ENCODE measurements at regions not wholly inside any gene's neighbourhood (a gene's known extent, or its start where the extent isn't known, plus 50 kb on each side); places are given as distances from the start of the nearest gene placed in this dataset.

DNA sequence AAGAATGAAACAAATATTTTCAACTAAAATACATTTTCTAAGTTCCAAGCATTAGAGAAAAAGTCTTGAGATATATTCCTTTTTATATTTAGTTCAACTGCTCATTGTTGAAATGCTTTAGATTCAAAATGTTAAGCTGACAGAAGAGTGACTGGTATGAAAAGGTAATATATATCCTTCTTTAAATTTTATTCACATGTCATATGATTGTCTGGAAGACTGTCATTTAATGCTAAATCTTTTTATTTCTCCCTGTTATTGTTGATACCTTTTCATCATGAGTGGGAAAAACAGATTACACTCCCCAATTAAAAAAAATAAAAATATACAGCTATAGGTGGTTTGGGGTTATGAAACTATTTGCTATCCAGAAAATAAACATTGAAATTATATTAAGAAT lies 965.4 kb downstream of the JRKL start:
- H3K27me3 ChIP-seq (ENCODE audit: control insufficient read depth in 4 of 4, insufficient read depth in 4 of 4, low read length in 3 of 4): peaks cover 0 to 3% (median 0%) of the 10 kb centered on the region in 4 donors
- TF ChIP-seq, protein P1, sequence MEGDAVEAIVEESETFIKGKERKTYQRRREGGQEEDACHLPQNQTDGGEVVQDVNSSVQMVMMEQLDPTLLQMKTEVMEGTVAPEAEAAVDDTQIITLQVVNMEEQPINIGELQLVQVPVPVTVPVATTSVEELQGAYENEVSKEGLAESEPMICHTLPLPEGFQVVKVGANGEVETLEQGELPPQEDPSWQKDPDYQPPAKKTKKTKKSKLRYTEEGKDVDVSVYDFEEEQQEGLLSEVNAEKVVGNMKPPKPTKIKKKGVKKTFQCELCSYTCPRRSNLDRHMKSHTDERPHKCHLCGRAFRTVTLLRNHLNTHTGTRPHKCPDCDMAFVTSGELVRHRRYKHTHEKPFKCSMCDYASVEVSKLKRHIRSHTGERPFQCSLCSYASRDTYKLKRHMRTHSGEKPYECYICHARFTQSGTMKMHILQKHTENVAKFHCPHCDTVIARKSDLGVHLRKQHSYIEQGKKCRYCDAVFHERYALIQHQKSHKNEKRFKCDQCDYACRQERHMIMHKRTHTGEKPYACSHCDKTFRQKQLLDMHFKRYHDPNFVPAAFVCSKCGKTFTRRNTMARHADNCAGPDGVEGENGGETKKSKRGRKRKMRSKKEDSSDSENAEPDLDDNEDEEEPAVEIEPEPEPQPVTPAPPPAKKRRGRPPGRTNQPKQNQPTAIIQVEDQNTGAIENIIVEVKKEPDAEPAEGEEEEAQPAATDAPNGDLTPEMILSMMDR (IDR thresholded peaks at IDR 0.05; ENCODE audit: low read depth, low read length, missing input control): no peak
- TF ChIP-seq EGR1 (IDR thresholded peaks at IDR 0.05; ENCODE audit: low read depth in 2 of 2): no peak
- TF ChIP-seq NR2F2 (IDR thresholded peaks at IDR 0.05): no peak
- TF ChIP-seq HNF4G (IDR thresholded peaks at IDR 0.05): no peak
- TF ChIP-seq, protein P2, sequence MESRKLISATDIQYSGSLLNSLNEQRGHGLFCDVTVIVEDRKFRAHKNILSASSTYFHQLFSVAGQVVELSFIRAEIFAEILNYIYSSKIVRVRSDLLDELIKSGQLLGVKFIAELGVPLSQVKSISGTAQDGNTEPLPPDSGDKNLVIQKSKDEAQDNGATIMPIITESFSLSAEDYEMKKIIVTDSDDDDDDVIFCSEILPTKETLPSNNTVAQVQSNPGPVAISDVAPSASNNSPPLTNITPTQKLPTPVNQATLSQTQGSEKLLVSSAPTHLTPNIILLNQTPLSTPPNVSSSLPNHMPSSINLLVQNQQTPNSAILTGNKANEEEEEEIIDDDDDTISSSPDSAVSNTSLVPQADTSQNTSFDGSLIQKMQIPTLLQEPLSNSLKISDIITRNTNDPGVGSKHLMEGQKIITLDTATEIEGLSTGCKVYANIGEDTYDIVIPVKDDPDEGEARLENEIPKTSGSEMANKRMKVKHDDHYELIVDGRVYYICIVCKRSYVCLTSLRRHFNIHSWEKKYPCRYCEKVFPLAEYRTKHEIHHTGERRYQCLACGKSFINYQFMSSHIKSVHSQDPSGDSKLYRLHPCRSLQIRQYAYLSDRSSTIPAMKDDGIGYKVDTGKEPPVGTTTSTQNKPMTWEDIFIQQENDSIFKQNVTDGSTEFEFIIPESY (IDR thresholded peaks at IDR 0.05): no peak
- TF ChIP-seq, protein P3, sequence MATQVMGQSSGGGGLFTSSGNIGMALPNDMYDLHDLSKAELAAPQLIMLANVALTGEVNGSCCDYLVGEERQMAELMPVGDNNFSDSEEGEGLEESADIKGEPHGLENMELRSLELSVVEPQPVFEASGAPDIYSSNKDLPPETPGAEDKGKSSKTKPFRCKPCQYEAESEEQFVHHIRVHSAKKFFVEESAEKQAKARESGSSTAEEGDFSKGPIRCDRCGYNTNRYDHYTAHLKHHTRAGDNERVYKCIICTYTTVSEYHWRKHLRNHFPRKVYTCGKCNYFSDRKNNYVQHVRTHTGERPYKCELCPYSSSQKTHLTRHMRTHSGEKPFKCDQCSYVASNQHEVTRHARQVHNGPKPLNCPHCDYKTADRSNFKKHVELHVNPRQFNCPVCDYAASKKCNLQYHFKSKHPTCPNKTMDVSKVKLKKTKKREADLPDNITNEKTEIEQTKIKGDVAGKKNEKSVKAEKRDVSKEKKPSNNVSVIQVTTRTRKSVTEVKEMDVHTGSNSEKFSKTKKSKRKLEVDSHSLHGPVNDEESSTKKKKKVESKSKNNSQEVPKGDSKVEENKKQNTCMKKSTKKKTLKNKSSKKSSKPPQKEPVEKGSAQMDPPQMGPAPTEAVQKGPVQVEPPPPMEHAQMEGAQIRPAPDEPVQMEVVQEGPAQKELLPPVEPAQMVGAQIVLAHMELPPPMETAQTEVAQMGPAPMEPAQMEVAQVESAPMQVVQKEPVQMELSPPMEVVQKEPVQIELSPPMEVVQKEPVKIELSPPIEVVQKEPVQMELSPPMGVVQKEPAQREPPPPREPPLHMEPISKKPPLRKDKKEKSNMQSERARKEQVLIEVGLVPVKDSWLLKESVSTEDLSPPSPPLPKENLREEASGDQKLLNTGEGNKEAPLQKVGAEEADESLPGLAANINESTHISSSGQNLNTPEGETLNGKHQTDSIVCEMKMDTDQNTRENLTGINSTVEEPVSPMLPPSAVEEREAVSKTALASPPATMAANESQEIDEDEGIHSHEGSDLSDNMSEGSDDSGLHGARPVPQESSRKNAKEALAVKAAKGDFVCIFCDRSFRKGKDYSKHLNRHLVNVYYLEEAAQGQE (IDR thresholded peaks at IDR 0.05): no peak
- no peak for TF ChIP-seq GABPA (IDR thresholded peaks at IDR 0.05 in 1 of 2, conservative IDR thresholded peaks at IDR 0.05 in 1 of 2)
- TF ChIP-seq FOXA1 (IDR thresholded peaks at IDR 0.05): no peak
- TF ChIP-seq RAD21 (IDR thresholded peaks at IDR 0.05): no peak
- TF ChIP-seq FOXA2 (IDR thresholded peaks at IDR 0.05): no peak
- no peak for TF ChIP-seq SP1 (IDR thresholded peaks at IDR 0.05)
- TF ChIP-seq YY1 (IDR thresholded peaks at IDR 0.05): no peak
- TF ChIP-seq RXRA (IDR thresholded peaks at IDR 0.05): no peak
- no peak for TF ChIP-seq TAF1 (conservative IDR thresholded peaks at IDR 0.05)
- TF ChIP-seq, protein P4, sequence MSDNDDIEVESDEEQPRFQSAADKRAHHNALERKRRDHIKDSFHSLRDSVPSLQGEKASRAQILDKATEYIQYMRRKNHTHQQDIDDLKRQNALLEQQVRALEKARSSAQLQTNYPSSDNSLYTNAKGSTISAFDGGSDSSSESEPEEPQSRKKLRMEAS (IDR thresholded peaks at IDR 0.05): no peak
- TF ChIP-seq, protein P5, sequence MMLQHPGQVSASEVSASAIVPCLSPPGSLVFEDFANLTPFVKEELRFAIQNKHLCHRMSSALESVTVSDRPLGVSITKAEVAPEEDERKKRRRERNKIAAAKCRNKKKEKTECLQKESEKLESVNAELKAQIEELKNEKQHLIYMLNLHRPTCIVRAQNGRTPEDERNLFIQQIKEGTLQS (IDR thresholded peaks at IDR 0.05): no peak
- no peak for TF ChIP-seq JUND (IDR thresholded peaks at IDR 0.05)
- H3K4me1 ChIP-seq (ENCODE audit: control insufficient read depth in 4 of 4, insufficient read depth in 4 of 4, low read length in 3 of 4): no peaks in the 10 kb centered on the region

DNA sequence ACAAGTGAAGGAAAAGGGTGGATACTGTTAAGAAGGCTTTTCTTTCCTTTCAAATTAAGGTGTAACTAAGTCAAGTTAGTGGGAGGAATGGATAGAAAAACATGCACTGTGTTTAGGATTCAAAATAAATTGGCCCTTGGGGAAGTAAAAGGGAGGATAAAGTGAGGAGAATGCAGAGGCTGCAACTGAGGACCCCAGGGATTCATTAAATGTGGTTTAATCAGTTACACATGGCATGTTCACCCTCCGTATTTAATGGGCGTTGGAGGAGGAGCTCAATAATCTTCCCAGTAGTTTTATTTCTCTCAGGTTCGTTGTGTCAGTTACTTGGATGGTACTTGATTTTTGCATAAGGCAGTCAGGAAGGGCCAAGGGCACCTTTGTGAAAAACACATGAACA lies 966.3 kb downstream of the JRKL start:
- Histone ChIP-seq H3K27me3 (ENCODE audit: control insufficient read depth in 4 of 4, insufficient read depth in 4 of 4, low read length in 3 of 4) (peaks cover 0 to 3% (median 0%) of the 10 kb centered on the region in 4 donors), H3K27ac (ENCODE audit: low read depth in 1 of 2, low read length in 2 of 2) (no peak overlapping the region), H3K36me3 (ENCODE audit: control insufficient read depth in 4 of 4, insufficient read depth in 3 of 4, low read depth in 1 of 4, low read length in 3 of 4) (no peaks in the 10 kb centered on the region), H3K9me3 (ENCODE audit: control insufficient read depth in 4 of 4, low read length in 3 of 4) (no peaks in the 10 kb centered on the region), H3K4me3 (ENCODE audit: low read depth in 1 of 3, low read length in 3 of 3) (no peak overlapping the region), H3K4me1 (ENCODE audit: control insufficient read depth in 4 of 4, insufficient read depth in 4 of 4, low read length in 3 of 4) (no peaks in the 10 kb centered on the region), H3K9ac (ENCODE audit: low read depth in 1 of 2, low read length in 2 of 2) (no peak overlapping the region)
- WGBS: 52% methylated on average over 3 of the region's 3 CpGs
- TF ChIP-seq HNF4G (IDR thresholded peaks at IDR 0.05): no peak
- no peak for TF ChIP-seq YY1 (IDR thresholded peaks at IDR 0.05)
- TF ChIP-seq, protein P2 (IDR thresholded peaks at IDR 0.05): no peak
- no peak for TF ChIP-seq HNF4A (conservative IDR thresholded peaks at IDR 0.05)
- no peak for TF ChIP-seq FOXA2 (IDR thresholded peaks at IDR 0.05)
- no peak for DNase-seq (ENCODE audit: low spot score)

More for the DNA sequence above, 965.4 kb downstream of the JRKL start:
- no peak overlapping the region for H3K9ac ChIP-seq (ENCODE audit: low read depth in 1 of 2, low read length in 2 of 2)
- no peaks in the 10 kb centered on the region for H3K9me3 ChIP-seq (ENCODE audit: control insufficient read depth in 4 of 4, low read length in 3 of 4)
- H3K27ac ChIP-seq (ENCODE audit: low read depth in 1 of 2, low read length in 2 of 2): no peak overlapping the region
- H3K4me3 ChIP-seq (ENCODE audit: low read depth in 1 of 3, low read length in 3 of 3): no peak overlapping the region
- H3K36me3 ChIP-seq (ENCODE audit: control insufficient read depth in 4 of 4, insufficient read depth in 3 of 4, low read depth in 1 of 4, low read length in 3 of 4): no peaks in the 10 kb centered on the region
- DNase-seq (ENCODE audit: low spot score): no peak
